Breast epithelium (tissue), 3 donors: ENCODE measurements at regions not wholly inside any gene's neighbourhood (a gene's known extent, or its start where the extent isn't known, plus 50 kb on each side); places are given as distances from the start of the nearest gene placed in this dataset.

Experiments
- POLR2A ChIP-seq: fragments of 450-650 bp; IDR thresholded peaks from one replicate; pipeline ENCODE4 v1.6.1; 2016; ENCODE audit warnings: antibody characterized with exemption, mild to moderate bottlenecking, moderate library complexity
- POLR2AphosphoS5 ChIP-seq, 3 donors: sonication (generic); formaldehyde crosslinking; IDR thresholded peaks; one replicate each; pipeline ENCODE4 v1.6.1; 2017; ENCODE audit warnings: antibody characterized with exemption in 3 of 3
- TF ChIP-seq, protein P1 (sequence below), 3 donors: fragments of 450-650 bp; IDR thresholded peaks; one replicate each; pipeline ENCODE4 v1.5.1; 2016 to 2017; ENCODE audit warnings: antibody characterized with exemption in 3 of 3, mild to moderate bottlenecking in 3 of 3, moderate library complexity in 3 of 3

GRCh38 chr6:166703149-166703710 lies 76.2 kb upstream of the RPS6KA2 start:
- TF ChIP-seq, protein P1, sequence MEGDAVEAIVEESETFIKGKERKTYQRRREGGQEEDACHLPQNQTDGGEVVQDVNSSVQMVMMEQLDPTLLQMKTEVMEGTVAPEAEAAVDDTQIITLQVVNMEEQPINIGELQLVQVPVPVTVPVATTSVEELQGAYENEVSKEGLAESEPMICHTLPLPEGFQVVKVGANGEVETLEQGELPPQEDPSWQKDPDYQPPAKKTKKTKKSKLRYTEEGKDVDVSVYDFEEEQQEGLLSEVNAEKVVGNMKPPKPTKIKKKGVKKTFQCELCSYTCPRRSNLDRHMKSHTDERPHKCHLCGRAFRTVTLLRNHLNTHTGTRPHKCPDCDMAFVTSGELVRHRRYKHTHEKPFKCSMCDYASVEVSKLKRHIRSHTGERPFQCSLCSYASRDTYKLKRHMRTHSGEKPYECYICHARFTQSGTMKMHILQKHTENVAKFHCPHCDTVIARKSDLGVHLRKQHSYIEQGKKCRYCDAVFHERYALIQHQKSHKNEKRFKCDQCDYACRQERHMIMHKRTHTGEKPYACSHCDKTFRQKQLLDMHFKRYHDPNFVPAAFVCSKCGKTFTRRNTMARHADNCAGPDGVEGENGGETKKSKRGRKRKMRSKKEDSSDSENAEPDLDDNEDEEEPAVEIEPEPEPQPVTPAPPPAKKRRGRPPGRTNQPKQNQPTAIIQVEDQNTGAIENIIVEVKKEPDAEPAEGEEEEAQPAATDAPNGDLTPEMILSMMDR (IDR thresholded peaks at IDR 0.05), result no peak
- no peak for TF ChIP-seq POLR2AphosphoS5 (IDR thresholded peaks at IDR 0.05)
- TF ChIP-seq POLR2A, result no peak
